Body of pancreas (tissue), 4 donors: ENCODE measurements at regions not wholly inside any gene's neighbourhood (a gene's known extent, or its start where the extent isn't known, plus 50 kb on each side); places are given as distances from the start of the nearest gene placed in this dataset.

Source experiments
- CTCF ChIP-seq, 7 experiments: fragments of 450-650 bp in 4 of 7; fragments of 200-600 bp in 3 of 7; sonication (generic) in 3 of 7; IDR thresholded peaks; one replicate each; pipeline ENCODE4 v1.5.1; 2016 to 2019; ENCODE audit warnings: antibody characterized with exemption in 7 of 7
- POLR2A ChIP-seq, 3 donors: fragments of 450-650 bp; IDR thresholded peaks; one replicate each; pipeline ENCODE4 v1.6.1; 2016; ENCODE audit warnings: antibody characterized with exemption in 3 of 3, mild to moderate bottlenecking in 2 of 3

GRCh38 chr12:127268213-127268612 lies 998.8 kb upstream of the TMEM132C start:
- TF ChIP-seq POLR2A (IDR thresholded peaks at IDR 0.05) (no peak), CTCF (IDR thresholded peaks at IDR 0.05) (no peak)
